ENCODE measurements at regions not wholly inside any gene's neighbourhood (a gene's known extent, or its start where the extent isn't known, plus 50 kb on each side); places are given as distances from the start of the nearest gene placed in this dataset.

GRCh38 chr17:63156986-63157385 is 191.0 kb downstream of the TANC2 start:
- DNase-seq (no peak), ATAC-seq (no peak)
- no peaks in the 10 kb centered on the region for H3K9me2 ChIP-seq (replicated peaks; ENCODE audit: low read length)
- intact Hi-C loops (cut with micrococcal nuclease) = no loop called here
- CTCF ChIA-PET = no interaction called here
- no peak overlapping the region for H3K9ac ChIP-seq (ENCODE audit: low read length)
- H3K4me1 ChIP-seq (ENCODE audit: insufficient read depth, low read length) = no peaks in the 10 kb centered on the region
- no peaks in the 10 kb centered on the region for H3K9me3 ChIP-seq (ENCODE audit: low read length)
- H3K4me3 ChIP-seq (ENCODE audit: low read length) = no peak overlapping the region
- H3F3A ChIP-seq (ENCODE audit: low read length, unreplicated experiment) = no peaks in the 10 kb centered on the region
- H3K36me3 ChIP-seq (ENCODE audit: low read depth, low read length) = no peaks in the 10 kb centered on the region
- no peaks in the 10 kb centered on the region for H3K79me2 ChIP-seq (ENCODE audit: low read length)
- no TSS peak for BruUV-seq (replicated peaks)
- H3K27me3 ChIP-seq (ENCODE audit: low read length) = no peaks in the 10 kb centered on the region
- TF ChIP-seq, protein P1, sequence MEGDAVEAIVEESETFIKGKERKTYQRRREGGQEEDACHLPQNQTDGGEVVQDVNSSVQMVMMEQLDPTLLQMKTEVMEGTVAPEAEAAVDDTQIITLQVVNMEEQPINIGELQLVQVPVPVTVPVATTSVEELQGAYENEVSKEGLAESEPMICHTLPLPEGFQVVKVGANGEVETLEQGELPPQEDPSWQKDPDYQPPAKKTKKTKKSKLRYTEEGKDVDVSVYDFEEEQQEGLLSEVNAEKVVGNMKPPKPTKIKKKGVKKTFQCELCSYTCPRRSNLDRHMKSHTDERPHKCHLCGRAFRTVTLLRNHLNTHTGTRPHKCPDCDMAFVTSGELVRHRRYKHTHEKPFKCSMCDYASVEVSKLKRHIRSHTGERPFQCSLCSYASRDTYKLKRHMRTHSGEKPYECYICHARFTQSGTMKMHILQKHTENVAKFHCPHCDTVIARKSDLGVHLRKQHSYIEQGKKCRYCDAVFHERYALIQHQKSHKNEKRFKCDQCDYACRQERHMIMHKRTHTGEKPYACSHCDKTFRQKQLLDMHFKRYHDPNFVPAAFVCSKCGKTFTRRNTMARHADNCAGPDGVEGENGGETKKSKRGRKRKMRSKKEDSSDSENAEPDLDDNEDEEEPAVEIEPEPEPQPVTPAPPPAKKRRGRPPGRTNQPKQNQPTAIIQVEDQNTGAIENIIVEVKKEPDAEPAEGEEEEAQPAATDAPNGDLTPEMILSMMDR (conservative IDR thresholded peaks at IDR 0.05; ENCODE audit: low read depth, low read length) = no peak
- TF ChIP-seq EZH2 (IDR thresholded peaks at IDR 0.05; ENCODE audit: low read length, unreplicated experiment) (no peak), EZH2phosphoT487 (IDR thresholded peaks at IDR 0.05; ENCODE audit: borderline replicate concordance, low read length) (no peak)
- H3K27ac ChIP-seq (ENCODE audit: low read length) = no peak overlapping the region
- H2AFZ ChIP-seq (ENCODE audit: low read length) = no peak overlapping the region
- no peaks in the 10 kb centered on the region for H4K20me1 ChIP-seq (ENCODE audit: low read length)
- no peak overlapping the region for H3K4me2 ChIP-seq (ENCODE audit: low read length)
- POLR2A ChIA-PET (ENCODE audit: unreplicated experiment) = no interaction called here

GRCh38 chr17:63162406-63163157 is 196.5 kb downstream of the TANC2 start:
- no peaks in the 10 kb centered on the region for H3K27me3 ChIP-seq (ENCODE audit: low read length)
- no peaks in the 10 kb centered on the region for H3K9me2 ChIP-seq (replicated peaks; ENCODE audit: low read length)
- intact Hi-C loops (cut with micrococcal nuclease) = no loop called here
- POLR2A ChIA-PET (ENCODE audit: unreplicated experiment) = interaction anchor here (0.6 kb wide), 1 partner anchor 37 kb away, joined by 3 read pairs; no protein-coding TSS in a partner anchor
- H3K4me3 ChIP-seq (ENCODE audit: low read length) = no peak overlapping the region
- H4K20me1 ChIP-seq (ENCODE audit: low read length) = no peaks in the 10 kb centered on the region
- no peak for TF ChIP-seq EZH2phosphoT487 (IDR thresholded peaks at IDR 0.05; ENCODE audit: borderline replicate concordance, low read length)
- TF ChIP-seq, protein P1 (conservative IDR thresholded peaks at IDR 0.05; ENCODE audit: low read depth, low read length) = no peak
- TF ChIP-seq EZH2 (IDR thresholded peaks at IDR 0.05; ENCODE audit: low read length, unreplicated experiment) = no peak
- H3K9ac ChIP-seq (ENCODE audit: low read length) = no peak overlapping the region
- no peaks in the 10 kb centered on the region for H3K4me1 ChIP-seq (ENCODE audit: insufficient read depth, low read length)
- no peaks in the 10 kb centered on the region for H3K36me3 ChIP-seq (ENCODE audit: low read depth, low read length)
- no peaks in the 10 kb centered on the region for H3K9me3 ChIP-seq (ENCODE audit: low read length)
- no peaks in the 10 kb centered on the region for H3K79me2 ChIP-seq (ENCODE audit: low read length)
- no TSS peak for BruUV-seq (replicated peaks)
- no peak overlapping the region for H2AFZ ChIP-seq (ENCODE audit: low read length)
- CTCF ChIA-PET = interaction anchor here (0.7 kb wide), 1 partner anchor 715 kb away, joined by 3 read pairs; no protein-coding TSS in a partner anchor
- no peak overlapping the region for H3K4me2 ChIP-seq (ENCODE audit: low read length)
- no peak for DNase-seq
- no peak overlapping the region for H3K27ac ChIP-seq (ENCODE audit: low read length)
- ATAC-seq = no peak
- H3F3A ChIP-seq (ENCODE audit: low read length, unreplicated experiment) = no peaks in the 10 kb centered on the region

GRCh38 chr17:63163158-63163520 is 197.1 kb downstream of the TANC2 start:
- H3F3A ChIP-seq (ENCODE audit: low read length, unreplicated experiment) = no peaks in the 10 kb centered on the region
- no peak for DNase-seq
- no peaks in the 10 kb centered on the region for H3K4me1 ChIP-seq (ENCODE audit: insufficient read depth, low read length)
- no peak overlapping the region for H3K4me3 ChIP-seq (ENCODE audit: low read length)
- H3K9me3 ChIP-seq (ENCODE audit: low read length) = no peaks in the 10 kb centered on the region
- intact Hi-C loops (cut with micrococcal nuclease) = no loop called here
- no peak overlapping the region for H3K4me2 ChIP-seq (ENCODE audit: low read length)
- H3K9ac ChIP-seq (ENCODE audit: low read length) = no peak overlapping the region
- H3K27ac ChIP-seq (ENCODE audit: low read length) = no peak overlapping the region
- H2AFZ ChIP-seq (ENCODE audit: low read length) = no peak overlapping the region
- no peaks in the 10 kb centered on the region for H3K27me3 ChIP-seq (ENCODE audit: low read length)
- H4K20me1 ChIP-seq (ENCODE audit: low read length) = no peaks in the 10 kb centered on the region
- TF ChIP-seq EZH2phosphoT487 (IDR thresholded peaks at IDR 0.05; ENCODE audit: borderline replicate concordance, low read length) (no peak), EZH2 (IDR thresholded peaks at IDR 0.05; ENCODE audit: low read length, unreplicated experiment) (no peak)
- TF ChIP-seq, protein P1 (conservative IDR thresholded peaks at IDR 0.05; ENCODE audit: low read depth, low read length) = no peak
- no peaks in the 10 kb centered on the region for H3K79me2 ChIP-seq (ENCODE audit: low read length)
- no TSS peak for BruUV-seq (replicated peaks)
- ChIA-PET POLR2A (ENCODE audit: unreplicated experiment) (interaction anchor here (0.6 kb wide), 1 partner anchor 36 kb away, joined by 3 read pairs; no protein-coding TSS in a partner anchor), CTCF (no interaction called here)
- no peaks in the 10 kb centered on the region for H3K9me2 ChIP-seq (replicated peaks; ENCODE audit: low read length)
- ATAC-seq = no peak
- no peaks in the 10 kb centered on the region for H3K36me3 ChIP-seq (ENCODE audit: low read depth, low read length)

Data from PC-3 (cell line).